ENCODE measurements at regions not wholly inside any gene's neighbourhood (a gene's known extent, or its start where the extent isn't known, plus 50 kb on each side); places are given as distances from the start of the nearest gene placed in this dataset.

DNA sequence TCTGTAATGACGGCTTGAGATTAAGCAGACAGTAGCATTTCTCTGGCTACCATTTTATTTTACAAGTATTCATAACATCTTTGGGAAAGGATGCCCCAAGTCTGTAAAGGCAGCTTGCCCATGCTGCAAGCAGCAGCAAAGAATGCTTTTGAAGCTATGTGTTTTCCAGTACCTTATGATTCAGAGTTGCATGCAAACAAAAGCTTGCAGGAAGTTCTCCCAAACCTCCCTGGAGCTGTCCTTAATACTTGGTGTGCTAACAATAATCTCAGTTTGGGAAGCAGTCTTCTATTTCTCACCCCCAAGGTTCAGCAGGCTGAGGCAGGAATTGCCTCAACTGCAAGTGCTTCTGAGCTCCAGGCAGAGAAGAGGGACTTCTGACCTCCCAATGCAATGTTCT is 60.8 kb downstream of the CCNA1 start:
- Histone ChIP-seq H3K27ac (ENCODE audit: low read length) (no peak overlapping the region), H3K9me3 (ENCODE audit: control insufficient read depth, low read depth, low read length) (no peaks in the 10 kb centered on the region), H3K4me1 (ENCODE audit: control insufficient read depth, low read depth, low read length) (no peaks in the 10 kb centered on the region), H3K4me3 (ENCODE audit: low read length) (no peak overlapping the region), H3K27me3 (ENCODE audit: control insufficient read depth, insufficient read depth, low read length) (no peaks in the 10 kb centered on the region), H3K36me3 (ENCODE audit: control insufficient read depth, low read depth, low read length) (no peaks in the 10 kb centered on the region), H3K9ac (ENCODE audit: low read length) (no peak overlapping the region)

- Histone ChIP-seq H3K27ac (ENCODE audit: low read length) (no peak overlapping the region), H3K36me3 (ENCODE audit: control insufficient read depth, low read depth, low read length) (no peaks in the 10 kb centered on the region), H3K4me1 (ENCODE audit: control insufficient read depth, low read depth, low read length) (no peaks in the 10 kb centered on the region), H3K9ac (ENCODE audit: low read length) (no peak overlapping the region), H3K9me3 (ENCODE audit: control insufficient read depth, low read depth, low read length) (no peaks in the 10 kb centered on the region), H3K27me3 (ENCODE audit: control insufficient read depth, insufficient read depth, low read length) (no peaks in the 10 kb centered on the region), H3K4me3 (ENCODE audit: low read length) (no peak overlapping the region)
Measured at GRCh38 chr13:36495431-36495830, 63.1 kb downstream of the CCNA1 start.

GRCh38 chr13:36509369-36509768 is 77.1 kb downstream of the CCNA1 start:
- H3K36me3 ChIP-seq (ENCODE audit: control insufficient read depth, low read depth, low read length), result no peaks in the 10 kb centered on the region
- H3K9ac ChIP-seq (ENCODE audit: low read length), result no peak overlapping the region
- peaks cover 5% of the 10 kb centered on the region for H3K9me3 ChIP-seq (ENCODE audit: control insufficient read depth, low read depth, low read length)
- no peak overlapping the region for H3K4me3 ChIP-seq (ENCODE audit: low read length)
- H3K27ac ChIP-seq (ENCODE audit: low read length), result no peak overlapping the region
- no peaks in the 10 kb centered on the region for H3K27me3 ChIP-seq (ENCODE audit: control insufficient read depth, insufficient read depth, low read length)
- H3K4me1 ChIP-seq (ENCODE audit: control insufficient read depth, low read depth, low read length), result no peaks in the 10 kb centered on the region

DNA sequence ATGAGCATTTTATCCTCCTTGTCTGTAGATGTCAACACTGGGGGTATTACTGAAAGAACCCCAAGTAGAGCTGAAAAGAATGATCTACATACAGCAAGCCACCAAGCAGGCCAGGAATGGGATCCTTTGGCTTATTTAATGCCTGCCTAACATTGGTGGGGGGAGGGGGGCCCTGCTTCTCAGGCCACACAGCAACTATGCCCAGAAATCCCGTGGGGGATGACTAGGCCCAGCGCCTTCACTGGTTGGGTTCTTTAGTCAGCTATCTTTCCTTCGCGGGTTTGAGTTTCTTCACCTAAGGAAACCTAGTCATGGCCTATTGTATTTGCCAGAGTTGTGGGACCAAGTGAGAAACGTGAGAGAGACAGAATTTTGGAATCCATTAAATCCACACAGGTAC is 80.5 kb downstream of the CCNA1 start:
- no peaks in the 10 kb centered on the region for H3K4me1 ChIP-seq (ENCODE audit: control insufficient read depth, low read depth, low read length)
- H3K9ac ChIP-seq (ENCODE audit: low read length), result no peak overlapping the region
- no peaks in the 10 kb centered on the region for H3K9me3 ChIP-seq (ENCODE audit: control insufficient read depth, low read depth, low read length)
- no peak overlapping the region for H3K4me3 ChIP-seq (ENCODE audit: low read length)
- H3K27me3 ChIP-seq (ENCODE audit: control insufficient read depth, insufficient read depth, low read length), result no peaks in the 10 kb centered on the region
- no peak overlapping the region for H3K27ac ChIP-seq (ENCODE audit: low read length)
- no peaks in the 10 kb centered on the region for H3K36me3 ChIP-seq (ENCODE audit: control insufficient read depth, low read depth, low read length)

- Histone ChIP-seq H3K27ac (ENCODE audit: low read length) (no peak overlapping the region), H3K4me3 (ENCODE audit: low read length) (no peak overlapping the region), H3K9me3 (ENCODE audit: control insufficient read depth, low read depth, low read length) (no peaks in the 10 kb centered on the region), H3K27me3 (ENCODE audit: control insufficient read depth, insufficient read depth, low read length) (no peaks in the 10 kb centered on the region), H3K36me3 (ENCODE audit: control insufficient read depth, low read depth, low read length) (no peaks in the 10 kb centered on the region), H3K9ac (ENCODE audit: low read length) (no peak overlapping the region), H3K4me1 (ENCODE audit: control insufficient read depth, low read depth, low read length) (no peaks in the 10 kb centered on the region)
Measured at GRCh38 chr13:36513266-36513665, 81.0 kb downstream of the CCNA1 start.

- Histone ChIP-seq H3K9ac (ENCODE audit: low read length) (no peak overlapping the region), H3K4me3 (ENCODE audit: low read length) (no peak overlapping the region), H3K27ac (ENCODE audit: low read length) (no peak overlapping the region), H3K27me3 (ENCODE audit: control insufficient read depth, insufficient read depth, low read length) (no peaks in the 10 kb centered on the region), H3K9me3 (ENCODE audit: control insufficient read depth, low read depth, low read length) (no peaks in the 10 kb centered on the region), H3K36me3 (ENCODE audit: control insufficient read depth, low read depth, low read length) (no peaks in the 10 kb centered on the region), H3K4me1 (ENCODE audit: control insufficient read depth, low read depth, low read length) (peaks cover 19% of the 10 kb centered on the region)
Measured at GRCh38 chr13:36515466-36515865, 83.2 kb downstream of the CCNA1 start.

DNA sequence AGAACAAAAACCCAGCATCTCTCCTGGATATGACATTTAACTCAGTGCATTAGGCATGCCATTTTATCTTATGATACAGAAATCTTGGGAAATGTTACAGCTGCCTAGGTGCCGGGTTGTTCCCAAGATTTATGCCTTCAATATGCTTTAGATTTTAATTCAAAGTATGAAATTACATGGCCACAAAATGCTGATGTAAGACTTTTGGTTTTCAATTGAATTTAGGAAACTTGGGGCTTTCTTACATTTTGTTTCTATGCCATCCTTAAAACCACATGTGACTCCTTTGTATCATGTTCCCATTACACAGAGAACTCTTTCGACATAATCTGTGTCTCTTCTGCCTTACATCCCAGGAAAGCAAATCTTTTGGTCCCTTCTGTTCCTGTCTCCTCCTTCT is 83.9 kb downstream of the CCNA1 start:
- peaks cover 22% of the 10 kb centered on the region for H3K4me1 ChIP-seq (ENCODE audit: control insufficient read depth, low read depth, low read length)
- no peaks in the 10 kb centered on the region for H3K36me3 ChIP-seq (ENCODE audit: control insufficient read depth, low read depth, low read length)
- no peak overlapping the region for H3K4me3 ChIP-seq (ENCODE audit: low read length)
- no peaks in the 10 kb centered on the region for H3K9me3 ChIP-seq (ENCODE audit: control insufficient read depth, low read depth, low read length)
- no peak overlapping the region for H3K9ac ChIP-seq (ENCODE audit: low read length)
- no peak overlapping the region for H3K27ac ChIP-seq (ENCODE audit: low read length)
- H3K27me3 ChIP-seq (ENCODE audit: control insufficient read depth, insufficient read depth, low read length), result no peaks in the 10 kb centered on the region

- H3K27me3 ChIP-seq (ENCODE audit: control insufficient read depth, insufficient read depth, low read length), result no peaks in the 10 kb centered on the region
- H3K9ac ChIP-seq (ENCODE audit: low read length), result no peak overlapping the region
- H3K4me3 ChIP-seq (ENCODE audit: low read length), result no peak overlapping the region
- H3K4me1 ChIP-seq (ENCODE audit: control insufficient read depth, low read depth, low read length), result peaks cover 22% of the 10 kb centered on the region
- H3K27ac ChIP-seq (ENCODE audit: low read length), result no peak overlapping the region
- no peaks in the 10 kb centered on the region for H3K36me3 ChIP-seq (ENCODE audit: control insufficient read depth, low read depth, low read length)
- H3K9me3 ChIP-seq (ENCODE audit: control insufficient read depth, low read depth, low read length), result no peaks in the 10 kb centered on the region
Measured at GRCh38 chr13:36518707-36519106, 86.4 kb downstream of the CCNA1 start.

- Histone ChIP-seq H3K9me3 (ENCODE audit: control insufficient read depth, low read depth, low read length) (no peaks in the 10 kb centered on the region), H3K27ac (ENCODE audit: low read length) (no peak overlapping the region), H3K4me3 (ENCODE audit: low read length) (peak overlapping the region; percentile 15), H3K9ac (ENCODE audit: low read length) (no peak overlapping the region), H3K36me3 (ENCODE audit: control insufficient read depth, low read depth, low read length) (no peaks in the 10 kb centered on the region), H3K27me3 (ENCODE audit: control insufficient read depth, insufficient read depth, low read length) (no peaks in the 10 kb centered on the region), H3K4me1 (ENCODE audit: control insufficient read depth, low read depth, low read length) (peaks cover 22% of the 10 kb centered on the region)
Measured at GRCh38 chr13:36519432-36519831, 87.1 kb downstream of the CCNA1 start.

- no peak overlapping the region for H3K27ac ChIP-seq (ENCODE audit: low read length)
- H3K4me1 ChIP-seq (ENCODE audit: control insufficient read depth, low read depth, low read length), result peaks cover 22% of the 10 kb centered on the region
- H3K4me3 ChIP-seq (ENCODE audit: low read length), result peak overlapping the region; percentile 2
- H3K9me3 ChIP-seq (ENCODE audit: control insufficient read depth, low read depth, low read length), result no peaks in the 10 kb centered on the region
- no peak overlapping the region for H3K9ac ChIP-seq (ENCODE audit: low read length)
- no peaks in the 10 kb centered on the region for H3K27me3 ChIP-seq (ENCODE audit: control insufficient read depth, insufficient read depth, low read length)
- no peaks in the 10 kb centered on the region for H3K36me3 ChIP-seq (ENCODE audit: control insufficient read depth, low read depth, low read length)
Measured at GRCh38 chr13:36520111-36520510, 87.8 kb downstream of the CCNA1 start.

DNA sequence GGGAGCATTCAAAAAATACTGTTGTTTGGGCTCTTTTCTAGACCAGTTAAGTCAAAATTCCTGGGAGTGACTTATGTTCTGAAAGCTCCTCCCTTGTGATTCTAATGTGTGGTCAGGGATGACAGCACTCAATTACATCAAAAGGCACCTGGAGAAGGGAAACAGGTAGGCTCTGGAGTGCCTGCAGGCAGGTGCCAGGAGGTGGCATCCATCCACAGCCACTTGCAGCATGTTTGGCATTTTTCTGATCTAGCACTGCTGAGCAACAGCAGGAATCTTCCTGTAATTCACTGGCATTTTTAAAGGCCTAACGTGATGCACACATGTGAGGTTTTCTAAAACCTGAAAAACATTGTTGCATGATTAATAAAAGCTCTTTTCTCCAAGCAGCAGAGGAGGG is 94.6 kb downstream of the CCNA1 start:
- H3K36me3 ChIP-seq (ENCODE audit: control insufficient read depth, low read depth, low read length), result no peaks in the 10 kb centered on the region
- no peak overlapping the region for H3K4me3 ChIP-seq (ENCODE audit: low read length)
- H3K4me1 ChIP-seq (ENCODE audit: control insufficient read depth, low read depth, low read length), result peaks cover 8% of the 10 kb centered on the region
- H3K27me3 ChIP-seq (ENCODE audit: control insufficient read depth, insufficient read depth, low read length), result no peaks in the 10 kb centered on the region
- H3K9ac ChIP-seq (ENCODE audit: low read length), result no peak overlapping the region
- H3K27ac ChIP-seq (ENCODE audit: low read length), result no peak overlapping the region
- H3K9me3 ChIP-seq (ENCODE audit: control insufficient read depth, low read depth, low read length), result no peaks in the 10 kb centered on the region

- no peak overlapping the region for H3K27ac ChIP-seq (ENCODE audit: low read length)
Measured at GRCh38 chr13:36528105-36528504, 95.8 kb downstream of the CCNA1 start.

More at GRCh38 chr13:36528105-36528504, 95.8 kb downstream of the CCNA1 start:
- peaks cover 8% of the 10 kb centered on the region for H3K4me1 ChIP-seq (ENCODE audit: control insufficient read depth, low read depth, low read length)
- H3K27me3 ChIP-seq (ENCODE audit: control insufficient read depth, insufficient read depth, low read length), result no peaks in the 10 kb centered on the region
- no peaks in the 10 kb centered on the region for H3K36me3 ChIP-seq (ENCODE audit: control insufficient read depth, low read depth, low read length)
- no peak overlapping the region for H3K9ac ChIP-seq (ENCODE audit: low read length)
- H3K9me3 ChIP-seq (ENCODE audit: control insufficient read depth, low read depth, low read length), result no peaks in the 10 kb centered on the region
- no peak overlapping the region for H3K4me3 ChIP-seq (ENCODE audit: low read length)

Measured in iPS-18a (cell line).